IMR-90 (cell line): ENCODE measurements at regions not wholly inside any gene's neighbourhood (a gene's known extent, or its start where the extent isn't known, plus 50 kb on each side); places are given as distances from the start of the nearest gene placed in this dataset.

Source experiments
- CHD1 ChIP-seq: IDR thresholded peaks from 2 replicates; pipeline ENCODE4 v1.6.1; 2012; ENCODE audit warnings: low read depth, low read length, improper control_type of control experiment
- POLR2A ChIP-seq: IDR thresholded peaks from 2 replicates; pipeline ENCODE4 v1.6.1; 2012; ENCODE audit warnings: mild to moderate bottlenecking, low read depth, low read length
- TF ChIP-seq, protein P1 (sequence below): conservative IDR thresholded peaks from 2 replicates; pipeline ENCODE4 v1.5.1; 2012; ENCODE audit warnings: mild to moderate bottlenecking, low read depth, low read length, improper control_type of control experiment

DNA sequence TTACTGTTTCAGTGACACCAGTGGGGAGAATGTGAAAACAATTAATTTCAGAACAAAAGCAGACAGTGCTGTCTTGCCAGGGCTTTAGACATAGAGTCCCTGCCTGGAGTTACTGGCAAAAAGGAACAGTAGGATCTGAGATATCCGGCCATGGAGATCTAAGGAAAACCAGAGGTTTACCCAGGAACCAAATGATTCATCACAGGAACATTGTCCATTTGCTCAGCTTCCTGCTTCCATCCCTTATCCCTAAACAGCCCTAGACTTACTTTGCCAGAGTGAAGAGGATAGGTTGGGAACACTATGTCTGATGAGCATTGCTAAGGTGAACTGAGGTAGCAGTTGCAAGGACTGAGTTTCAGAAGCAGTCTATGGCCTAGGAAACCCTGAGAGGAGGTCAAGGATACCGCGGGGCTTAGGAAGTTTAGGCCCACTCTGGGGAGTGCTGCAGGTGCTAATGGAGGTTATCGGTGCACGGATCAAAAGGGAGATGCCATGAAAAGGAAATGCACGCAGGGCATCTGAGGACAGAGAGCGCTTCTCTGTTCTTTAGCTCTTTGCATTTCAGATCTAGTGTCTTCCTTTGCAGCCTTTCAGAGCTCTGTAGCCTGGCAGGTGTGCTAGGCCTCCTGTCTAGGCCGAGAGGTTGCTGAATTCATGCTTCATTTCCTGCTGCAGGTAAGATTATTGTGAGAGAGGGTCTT is 223.9 kb downstream of the CDCA7 start:
- TF ChIP-seq POLR2A (no peak), CHD1 (no peak)
- TF ChIP-seq, protein P1, sequence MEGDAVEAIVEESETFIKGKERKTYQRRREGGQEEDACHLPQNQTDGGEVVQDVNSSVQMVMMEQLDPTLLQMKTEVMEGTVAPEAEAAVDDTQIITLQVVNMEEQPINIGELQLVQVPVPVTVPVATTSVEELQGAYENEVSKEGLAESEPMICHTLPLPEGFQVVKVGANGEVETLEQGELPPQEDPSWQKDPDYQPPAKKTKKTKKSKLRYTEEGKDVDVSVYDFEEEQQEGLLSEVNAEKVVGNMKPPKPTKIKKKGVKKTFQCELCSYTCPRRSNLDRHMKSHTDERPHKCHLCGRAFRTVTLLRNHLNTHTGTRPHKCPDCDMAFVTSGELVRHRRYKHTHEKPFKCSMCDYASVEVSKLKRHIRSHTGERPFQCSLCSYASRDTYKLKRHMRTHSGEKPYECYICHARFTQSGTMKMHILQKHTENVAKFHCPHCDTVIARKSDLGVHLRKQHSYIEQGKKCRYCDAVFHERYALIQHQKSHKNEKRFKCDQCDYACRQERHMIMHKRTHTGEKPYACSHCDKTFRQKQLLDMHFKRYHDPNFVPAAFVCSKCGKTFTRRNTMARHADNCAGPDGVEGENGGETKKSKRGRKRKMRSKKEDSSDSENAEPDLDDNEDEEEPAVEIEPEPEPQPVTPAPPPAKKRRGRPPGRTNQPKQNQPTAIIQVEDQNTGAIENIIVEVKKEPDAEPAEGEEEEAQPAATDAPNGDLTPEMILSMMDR: no peak
